HG03103 (cell line): ENCODE measurements at regions not wholly inside any gene's neighbourhood (a gene's known extent, or its start where the extent isn't known, plus 50 kb on each side); places are given as distances from the start of the nearest gene placed in this dataset.
"Not testable (repeated sequence)": the region's sequence is repeated elsewhere in the genome, so short reads cannot be mapped to it uniquely, and the experiment has no call there.

ENCODE experiments used
- ATAC-seq: cut with Tn5 transposase; IDR thresholded peaks from one replicate; pipeline ENCODE4 v1.9.1; 2021; ENCODE audit warnings: low read depth; ENCODE audit not compliant: unreplicated experiment

DNA sequence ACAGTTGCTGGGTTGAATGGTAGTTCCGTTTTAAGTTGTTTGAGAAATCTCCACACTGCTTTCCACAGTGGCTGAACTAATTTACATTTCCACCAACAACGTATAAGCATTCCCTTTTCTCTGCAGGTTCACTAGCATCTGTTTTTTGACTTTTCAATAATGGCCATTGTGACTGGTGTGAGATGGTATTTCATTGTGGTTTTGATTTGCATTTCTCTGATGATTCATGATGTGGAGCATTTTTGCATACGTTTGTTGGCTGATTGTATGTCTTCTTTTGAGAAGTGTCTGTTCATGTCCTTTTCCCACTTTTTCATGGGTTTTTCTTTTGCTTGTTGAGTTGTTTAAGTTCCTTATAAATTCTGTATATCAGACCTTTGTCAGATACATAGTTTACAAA, 150.2 kb upstream of the MAP3K1 start:
- not testable (repeated sequence) for ATAC-seq

DNA sequence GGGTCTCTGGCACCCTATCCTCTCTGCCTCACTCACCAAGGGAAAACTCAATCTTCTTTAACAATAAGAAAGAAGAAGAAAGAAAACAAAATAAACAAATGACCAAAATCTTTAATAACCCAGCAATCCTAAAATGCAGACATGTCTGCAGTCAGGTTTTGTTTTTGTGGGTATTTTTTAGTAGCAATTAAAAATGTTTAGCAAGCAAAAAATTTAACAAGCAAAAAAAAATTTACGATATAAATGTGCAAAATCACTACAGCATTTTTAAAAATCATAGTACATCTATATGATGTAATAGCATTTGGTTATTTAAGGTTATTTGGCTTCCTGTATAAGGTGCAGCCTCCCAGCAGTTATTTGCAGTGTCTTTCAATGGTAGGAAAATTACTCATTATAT, 151.3 kb upstream of the MAP3K1 start:
- no peak for ATAC-seq

DNA sequence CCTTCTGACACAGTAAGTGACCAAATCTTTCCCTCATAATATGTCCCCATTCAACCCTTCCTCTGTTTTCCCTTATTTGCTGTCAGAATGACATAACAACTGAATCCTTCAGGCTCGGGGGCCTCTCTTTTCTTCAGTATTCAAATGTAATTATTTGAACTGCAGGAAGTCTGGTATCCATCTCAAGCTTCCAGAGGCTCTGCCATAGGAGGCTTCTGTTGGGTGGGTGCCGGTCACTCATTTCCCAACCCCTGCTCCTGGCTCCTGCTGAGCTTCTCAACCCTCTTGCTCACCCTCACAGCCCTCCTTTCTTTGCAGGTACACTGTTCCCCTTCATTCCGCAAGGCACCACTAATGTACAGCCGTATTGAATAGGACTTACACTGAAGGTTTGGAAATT, 151.8 kb upstream of the MAP3K1 start:
- no peak for ATAC-seq

DNA sequence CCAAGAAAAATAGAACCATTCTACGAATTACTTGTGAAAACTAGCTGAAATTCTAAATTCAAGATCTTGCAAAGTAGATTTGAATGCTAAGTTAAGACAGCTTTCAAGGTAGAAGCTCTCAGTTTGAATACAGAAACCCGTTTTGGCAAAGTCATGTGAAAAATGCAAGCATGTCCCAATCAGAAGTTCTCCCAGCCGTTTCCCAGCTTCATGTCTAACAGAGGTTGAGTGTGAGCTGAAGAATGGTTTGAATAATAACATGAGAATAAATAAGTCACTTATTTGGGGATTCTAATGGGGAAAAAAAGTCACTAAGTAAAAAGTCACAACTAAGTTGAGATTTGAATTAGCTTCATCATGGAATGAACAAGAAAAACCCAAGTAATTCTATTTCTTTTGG, 152.5 kb upstream of the MAP3K1 start:
- ATAC-seq, result no peak

DNA sequence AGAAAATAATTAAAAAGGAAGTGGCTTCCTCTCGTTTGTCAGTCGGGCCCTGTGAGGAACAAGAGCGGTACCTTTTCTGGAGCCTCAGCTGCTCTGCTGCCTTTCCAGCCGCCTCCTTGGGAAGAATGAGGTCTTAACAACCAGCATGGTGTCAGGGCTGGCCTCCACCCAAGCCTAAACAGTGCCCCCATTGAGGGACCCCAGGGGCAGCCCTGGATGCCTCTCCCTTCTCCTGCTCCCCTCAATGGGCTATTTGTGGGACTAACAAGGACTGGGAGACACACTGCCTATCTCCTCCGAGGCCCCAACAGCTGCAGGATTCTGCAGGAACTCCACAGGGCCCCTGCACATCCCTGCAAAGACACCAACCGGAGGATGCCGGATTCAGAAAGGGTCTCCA, 155.4 kb upstream of the MAP3K1 start:
- no peak for ATAC-seq

DNA sequence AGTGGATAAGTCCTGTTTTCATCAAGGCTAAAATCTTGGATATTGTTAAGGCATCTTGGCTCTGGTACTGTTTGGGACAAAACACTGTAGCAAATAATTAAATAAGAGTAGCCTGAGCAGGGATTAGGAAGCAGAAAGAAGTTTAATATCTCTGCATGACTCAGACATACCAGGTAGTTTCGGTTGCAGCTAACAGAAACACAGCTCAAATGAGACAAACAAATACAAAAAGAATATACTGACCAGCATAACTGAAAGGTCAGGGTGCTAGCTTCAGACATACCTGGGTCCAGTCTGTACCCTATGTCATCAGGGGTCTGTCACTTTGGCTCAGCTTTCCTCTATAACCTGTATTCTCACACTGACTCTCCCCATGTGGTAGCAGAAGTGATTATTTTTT, 156.4 kb upstream of the MAP3K1 start:
- no peak for ATAC-seq

DNA sequence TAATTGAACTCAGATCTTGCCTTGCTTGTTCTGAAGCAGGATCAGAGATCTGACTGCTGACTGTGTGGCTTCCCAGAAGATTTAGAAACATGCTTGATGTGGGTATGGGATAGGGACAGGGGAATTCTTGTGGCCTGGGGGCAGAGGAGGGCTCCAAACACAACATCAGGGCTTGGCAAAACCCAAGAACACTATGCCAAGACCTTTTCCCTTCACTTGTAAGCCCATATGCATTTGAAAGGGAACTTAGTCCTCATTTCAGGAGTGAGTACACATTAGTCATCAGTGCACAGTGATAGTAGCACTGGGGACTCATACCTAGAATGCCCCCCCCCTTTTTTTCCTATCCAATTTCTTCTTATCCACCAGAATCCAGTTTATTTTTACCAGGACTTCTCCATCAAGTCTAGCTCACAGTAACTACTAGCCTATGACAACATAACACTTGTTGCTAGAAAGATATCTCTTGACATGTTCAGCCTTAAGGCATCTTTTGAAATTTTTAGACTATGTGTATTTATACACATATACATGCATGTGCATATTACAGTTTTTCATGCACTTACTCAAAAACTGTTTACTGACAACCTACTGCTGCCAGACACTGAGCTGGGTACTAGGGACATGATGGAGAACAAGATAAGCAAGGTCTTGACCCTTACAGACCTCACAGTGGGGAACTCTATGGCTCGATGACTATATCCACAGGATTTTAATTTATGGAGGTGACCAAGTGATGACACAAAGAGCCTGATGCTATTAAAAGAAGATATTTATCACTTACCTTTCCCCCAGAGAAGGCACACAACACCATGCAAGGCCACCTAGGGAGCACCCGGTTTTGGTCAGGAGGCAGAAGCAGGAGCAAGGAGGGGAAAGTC, 158.3 kb upstream of the MAP3K1 start:
- ATAC-seq, result no peak

DNA sequence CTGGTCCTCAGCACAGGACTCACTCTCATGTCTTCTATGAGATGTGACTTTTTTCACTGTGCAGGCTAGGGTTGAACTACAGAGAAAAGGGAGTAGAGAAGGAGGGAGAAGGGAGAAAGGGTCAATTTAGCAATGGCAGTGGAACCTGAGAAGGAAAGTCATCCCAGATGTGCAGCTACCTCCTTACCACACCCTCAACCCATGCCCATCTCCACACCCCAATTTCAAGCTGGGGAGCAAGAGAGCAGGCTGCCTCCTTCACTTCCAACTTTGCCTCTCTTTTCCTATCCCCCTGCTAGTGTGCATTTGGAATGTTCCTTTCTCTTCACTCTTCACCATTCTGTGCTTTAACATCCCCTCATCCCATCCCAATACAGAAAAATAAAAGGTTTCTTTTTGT, 163.5 kb upstream of the MAP3K1 start:
- no peak for ATAC-seq

DNA sequence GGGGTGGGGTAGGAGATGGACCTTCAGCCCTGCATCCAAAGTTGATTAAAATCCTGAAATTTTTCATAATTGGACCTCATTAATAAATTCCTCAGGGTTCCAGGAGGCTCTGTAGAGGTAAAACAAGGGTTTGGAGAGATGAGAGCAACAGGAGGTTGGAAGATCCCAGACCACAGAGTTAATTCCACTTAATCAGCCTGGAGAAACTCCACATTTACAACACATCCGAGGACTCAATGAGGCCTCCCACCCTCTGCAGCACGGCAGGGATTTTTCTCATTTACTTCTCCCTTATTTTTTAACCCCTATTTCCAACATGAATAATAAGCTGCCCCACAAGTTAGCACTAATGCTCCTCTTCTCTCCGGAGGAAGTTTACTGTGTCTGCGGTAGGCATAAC, 165.0 kb upstream of the MAP3K1 start:
- no peak for ATAC-seq

DNA sequence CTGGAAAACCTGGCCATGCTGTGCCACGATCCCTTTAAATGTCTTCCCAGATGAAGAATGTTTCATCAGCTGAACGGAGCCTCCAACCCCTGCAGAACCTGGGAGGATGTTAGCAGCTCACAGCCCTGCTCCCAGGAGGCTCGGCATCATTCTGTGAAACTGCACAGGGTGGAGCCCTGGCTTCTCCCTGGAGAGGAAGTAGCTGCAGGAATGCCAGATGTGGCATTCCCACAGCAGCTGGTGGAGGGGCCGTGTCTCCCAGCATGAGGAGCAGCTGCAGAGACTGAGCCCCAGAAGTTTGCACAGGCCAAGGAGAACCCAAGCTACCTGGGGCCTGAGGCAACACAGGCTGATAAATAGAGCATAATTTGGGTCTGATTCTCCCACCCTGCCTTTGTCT, 165.8 kb upstream of the MAP3K1 start:
- ATAC-seq, result no peak

DNA sequence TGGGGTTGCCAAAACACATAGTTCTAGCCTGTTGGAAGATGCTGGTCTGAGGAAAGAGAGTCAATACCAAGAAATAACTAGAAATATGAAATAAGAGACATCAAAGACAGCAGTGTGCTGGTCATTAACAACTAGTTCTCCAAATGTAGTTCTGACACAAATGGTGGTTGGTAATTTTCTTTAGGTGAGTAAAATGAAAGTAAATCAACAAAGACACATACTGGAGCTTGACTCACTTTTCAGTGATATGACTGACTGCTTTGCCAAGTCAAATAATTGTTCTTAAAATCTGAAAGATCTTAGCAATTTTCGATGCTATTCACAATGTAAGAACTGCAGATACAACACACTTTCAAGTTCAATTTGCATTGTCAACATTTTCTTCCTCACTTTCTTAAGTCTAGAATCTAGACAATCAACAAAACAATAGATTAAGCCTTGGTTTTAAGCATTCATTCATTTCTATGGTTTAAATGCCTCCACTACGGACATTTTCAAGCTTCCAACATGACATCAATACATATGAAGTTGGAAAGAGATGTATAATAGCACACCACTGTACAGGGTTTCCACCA, 166.8 kb upstream of the MAP3K1 start:
- ATAC-seq, result no peak

DNA sequence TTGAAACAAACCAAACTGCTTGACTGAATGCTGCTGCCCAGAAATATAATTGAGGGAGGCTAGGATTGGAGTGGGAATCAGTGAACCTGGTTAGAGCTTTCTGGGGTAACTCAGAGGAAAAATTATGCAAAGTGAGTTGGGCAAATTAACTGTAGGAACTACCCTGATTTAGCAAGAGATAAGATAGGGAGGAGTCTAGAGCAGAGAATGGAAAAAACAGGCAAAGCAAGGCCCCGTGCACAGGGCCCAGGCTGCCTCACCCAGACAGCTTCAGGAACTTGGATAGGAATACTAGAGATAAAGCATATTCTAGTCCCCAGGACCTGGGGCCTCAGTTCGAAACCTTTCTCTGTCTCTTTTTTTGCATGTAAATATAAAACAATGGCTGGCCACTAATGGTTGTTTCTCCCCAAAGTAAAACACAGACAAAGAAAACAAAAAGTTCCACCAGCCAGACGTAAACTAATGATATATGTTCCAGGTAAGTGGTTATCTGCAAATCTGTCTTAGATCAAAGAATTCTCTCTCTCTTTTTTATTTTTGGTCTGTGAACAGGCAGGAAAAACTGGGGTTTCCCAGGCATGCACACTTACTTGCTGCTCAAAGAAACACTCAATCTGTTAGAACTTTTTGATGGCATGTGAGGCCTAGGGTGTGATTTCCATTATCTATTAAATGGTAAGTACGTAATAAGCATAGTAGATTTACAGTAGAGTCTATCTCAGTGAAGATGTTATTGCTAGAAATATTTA, 168.1 kb upstream of the MAP3K1 start:
- no peak for ATAC-seq

DNA sequence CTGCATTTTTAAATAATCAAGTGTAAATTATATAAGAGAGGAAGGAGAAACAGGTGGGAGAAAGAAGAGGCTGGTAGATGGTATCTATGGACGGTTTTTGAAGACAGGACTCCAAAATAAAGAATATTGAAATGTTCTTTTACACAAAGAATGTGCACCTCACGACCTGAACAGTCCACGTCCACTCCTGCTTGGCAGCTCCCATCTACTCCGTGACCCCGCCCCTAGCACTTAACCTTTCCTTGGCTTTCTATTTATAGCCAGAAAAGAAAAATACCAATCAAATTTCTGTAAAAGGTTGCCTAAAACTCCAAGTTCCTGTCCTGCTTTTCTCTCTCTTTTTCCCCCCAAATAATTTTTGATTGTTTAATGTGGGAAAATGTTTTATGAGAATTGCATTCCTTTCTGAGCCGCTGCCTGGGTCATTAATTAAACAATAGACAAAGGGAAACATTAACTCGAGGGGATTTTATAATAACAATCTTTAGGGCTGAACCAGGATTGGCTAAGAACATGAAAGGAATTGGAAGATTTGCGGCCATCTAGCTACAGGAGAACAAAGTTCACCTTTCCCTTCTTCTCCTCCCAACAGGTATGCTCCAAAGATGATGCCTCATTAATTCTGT, 173.6 kb upstream of the MAP3K1 start:
- no peak for ATAC-seq

DNA sequence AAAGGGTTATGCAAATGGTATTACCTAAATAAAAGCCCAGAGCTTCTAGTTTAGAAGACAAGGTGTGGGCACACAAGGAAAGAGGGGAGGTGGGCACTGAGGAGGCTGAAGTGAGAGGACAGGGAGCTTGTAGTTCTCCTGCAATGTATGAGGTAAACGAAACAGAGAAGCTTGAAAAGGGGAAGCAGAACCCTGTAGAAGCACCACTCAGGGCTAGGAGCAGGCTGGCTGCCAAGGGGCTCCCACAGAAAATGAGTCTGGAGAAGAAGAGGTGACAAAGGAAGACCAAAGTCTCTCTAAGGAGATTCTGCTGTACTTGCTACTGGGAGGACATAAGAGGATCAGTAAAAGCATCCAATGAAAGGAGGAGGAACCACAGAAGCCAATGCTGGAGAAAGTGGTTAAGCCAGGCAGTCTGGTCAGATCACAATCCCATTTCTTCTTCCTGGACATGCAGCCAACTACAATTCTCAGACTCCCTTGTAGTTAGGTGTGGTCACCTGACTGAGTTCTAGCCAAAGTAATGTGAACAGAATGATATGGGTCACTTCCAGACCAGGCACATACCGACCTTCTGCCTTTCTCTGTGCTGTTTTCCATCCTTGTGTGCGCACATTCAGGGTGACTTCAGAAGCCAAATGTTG, 174.5 kb upstream of the MAP3K1 start:
- peak; percentile 65 for ATAC-seq

DNA sequence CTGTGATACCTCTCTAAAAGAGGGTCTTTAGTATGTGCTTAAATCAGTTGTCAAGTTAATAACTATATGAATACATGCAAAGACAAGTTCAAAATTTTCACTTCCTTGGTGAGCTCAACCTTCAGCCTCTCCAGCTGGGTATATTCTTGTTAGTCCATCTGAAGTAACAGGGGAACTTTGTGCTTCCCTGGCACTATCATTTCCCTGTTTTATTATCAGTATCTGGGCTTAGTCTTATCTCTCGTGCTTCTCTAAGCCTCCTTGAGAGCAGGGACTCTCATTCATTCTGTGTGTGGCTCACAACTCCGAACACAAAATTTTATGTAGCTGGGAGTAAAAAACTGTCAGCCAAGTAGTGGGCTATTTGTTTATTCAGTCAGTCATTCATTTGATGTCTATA, 175.9 kb upstream of the MAP3K1 start:
- no peak for ATAC-seq

DNA sequence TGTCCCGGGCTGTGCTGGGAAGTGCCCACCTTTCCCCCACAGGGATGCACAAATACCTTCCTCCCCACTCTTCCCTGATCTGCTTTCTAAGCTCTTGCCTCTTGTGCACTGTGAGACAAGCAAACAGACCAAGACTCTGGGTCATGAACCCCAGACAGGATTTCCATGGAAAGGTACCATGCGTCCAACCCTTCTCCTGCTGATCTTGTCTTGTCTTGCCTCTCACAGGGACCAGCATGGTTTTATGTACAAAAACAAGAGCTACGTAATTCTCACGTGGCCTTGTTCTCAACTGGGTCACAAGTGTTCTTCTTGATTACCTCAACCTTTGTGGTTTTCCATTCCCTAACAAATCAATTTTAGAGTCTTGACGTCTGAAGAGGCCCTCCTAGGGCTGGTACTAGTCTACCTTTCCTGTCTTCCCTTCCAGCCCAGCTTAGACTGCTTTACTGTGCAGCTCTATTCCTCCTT, 176.5 kb upstream of the MAP3K1 start:
- no peak for ATAC-seq

DNA sequence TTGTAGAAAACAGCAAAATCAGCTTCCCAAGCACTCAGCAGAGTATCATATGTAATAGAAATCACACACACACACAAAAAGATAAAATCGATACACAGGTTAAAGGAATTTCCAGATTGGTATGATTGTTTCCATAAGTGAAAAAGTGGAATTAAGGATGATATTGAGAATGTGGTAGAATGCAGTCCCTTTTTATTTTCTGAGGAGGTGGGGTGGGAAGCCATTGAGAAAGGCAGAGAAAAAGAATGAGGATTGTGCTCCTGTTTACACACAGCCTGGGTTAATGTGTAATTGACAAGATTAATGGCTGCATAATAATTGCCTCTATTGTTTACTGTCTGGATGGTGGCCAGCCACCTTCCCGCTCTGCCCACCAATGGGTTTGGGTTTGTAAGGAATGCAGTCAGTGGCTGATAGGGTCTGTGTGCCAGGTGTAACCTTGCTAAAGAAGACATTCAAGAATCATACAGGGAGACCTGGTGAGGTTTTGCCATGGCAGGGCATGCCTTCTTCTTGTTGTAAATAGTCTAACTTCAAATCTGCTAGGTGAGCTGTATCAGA, 177.2 kb upstream of the MAP3K1 start:
- ATAC-seq, result no peak

DNA sequence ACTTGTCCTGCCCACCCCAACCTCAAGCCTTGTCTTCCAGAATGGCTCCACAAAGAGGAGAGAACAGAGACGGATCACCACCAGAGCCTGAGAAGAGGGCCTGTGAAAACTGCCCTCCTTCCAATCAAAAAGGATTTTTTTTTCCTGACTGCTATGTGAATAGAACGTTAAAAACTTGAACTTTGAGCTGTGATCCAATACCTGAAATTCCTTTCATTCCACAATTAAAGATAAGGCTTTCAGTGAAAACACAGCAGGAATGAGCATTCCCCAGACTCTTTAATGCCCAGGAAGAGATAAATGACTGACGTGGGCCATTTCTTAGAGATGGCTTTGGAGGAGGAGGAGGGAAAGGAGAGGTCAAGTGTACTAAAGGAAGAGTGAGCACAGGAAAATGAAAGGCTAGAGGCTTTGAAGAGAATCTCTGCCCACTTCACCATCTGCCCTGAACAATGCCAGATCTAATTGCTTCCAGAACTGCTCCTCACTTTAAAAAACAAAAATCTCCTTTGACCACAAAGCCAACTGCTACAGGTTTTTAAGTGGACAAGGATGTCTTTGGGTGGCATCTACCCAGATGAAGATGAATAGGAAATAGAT, 177.9 kb upstream of the MAP3K1 start:
- no peak for ATAC-seq

DNA sequence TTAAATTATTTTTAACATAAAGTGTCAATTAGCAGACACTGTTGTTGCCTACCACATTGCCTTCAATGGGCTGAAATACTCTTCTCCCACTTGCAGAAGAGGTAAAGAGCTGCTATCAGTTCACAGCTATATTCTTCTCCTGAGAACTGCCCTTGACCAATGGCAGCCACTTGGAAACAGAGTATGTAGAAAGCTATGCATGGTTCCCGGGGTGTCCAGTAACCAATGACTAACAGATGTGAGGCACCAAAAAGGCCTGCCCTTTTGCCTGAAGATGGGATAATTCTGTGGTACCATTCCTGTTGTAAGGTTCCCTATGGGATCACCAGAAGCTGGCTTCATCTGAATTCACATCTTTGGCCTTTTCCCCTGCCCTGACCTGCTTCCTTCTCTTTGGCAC, 181.4 kb upstream of the MAP3K1 start:
- ATAC-seq, result no peak

DNA sequence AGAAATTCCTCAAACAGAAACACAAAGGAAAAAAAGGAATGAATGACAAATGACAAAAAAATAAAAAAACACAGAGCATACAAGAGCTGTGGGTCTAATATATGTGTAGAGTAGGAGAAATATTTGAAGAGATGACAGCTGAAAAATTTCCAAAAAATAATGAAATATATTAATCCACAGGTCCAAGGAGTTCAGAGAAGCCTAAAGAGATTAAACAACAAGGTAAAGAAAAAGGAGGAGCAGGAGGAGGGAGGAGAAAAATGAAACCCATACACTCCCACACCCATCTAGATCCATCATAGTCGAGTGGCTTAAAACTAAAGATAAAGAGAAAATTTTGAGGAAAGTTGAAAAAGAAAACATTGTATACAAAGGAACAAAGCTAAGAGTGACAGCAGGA, 182.4 kb upstream of the MAP3K1 start:
- ATAC-seq, result no peak
